ENCODE measurements at regions not wholly inside any gene's neighbourhood (a gene's known extent, or its start where the extent isn't known, plus 50 kb on each side); places are given as distances from the start of the nearest gene placed in this dataset.

DNA sequence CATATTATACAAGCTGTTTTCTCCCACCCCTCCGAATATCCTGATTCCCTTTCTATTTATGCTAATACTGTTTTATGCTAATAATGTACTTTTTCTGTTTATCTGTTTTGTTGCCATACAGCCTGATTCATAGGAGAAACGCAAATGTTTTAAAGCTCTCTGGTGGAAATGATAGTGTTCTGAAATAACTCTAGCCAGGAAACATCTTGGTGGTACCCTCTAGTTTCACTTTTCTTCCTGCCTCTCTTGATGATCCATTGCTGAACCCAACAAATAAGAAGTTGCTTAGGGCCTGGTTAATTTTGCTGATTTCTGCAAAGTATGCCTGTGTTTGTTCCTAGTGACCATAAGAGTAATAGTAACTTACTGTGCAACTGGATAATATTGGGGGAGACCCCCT, 148.4 kb upstream of the KCTD1 start:
- TF ChIP-seq, protein P1, sequence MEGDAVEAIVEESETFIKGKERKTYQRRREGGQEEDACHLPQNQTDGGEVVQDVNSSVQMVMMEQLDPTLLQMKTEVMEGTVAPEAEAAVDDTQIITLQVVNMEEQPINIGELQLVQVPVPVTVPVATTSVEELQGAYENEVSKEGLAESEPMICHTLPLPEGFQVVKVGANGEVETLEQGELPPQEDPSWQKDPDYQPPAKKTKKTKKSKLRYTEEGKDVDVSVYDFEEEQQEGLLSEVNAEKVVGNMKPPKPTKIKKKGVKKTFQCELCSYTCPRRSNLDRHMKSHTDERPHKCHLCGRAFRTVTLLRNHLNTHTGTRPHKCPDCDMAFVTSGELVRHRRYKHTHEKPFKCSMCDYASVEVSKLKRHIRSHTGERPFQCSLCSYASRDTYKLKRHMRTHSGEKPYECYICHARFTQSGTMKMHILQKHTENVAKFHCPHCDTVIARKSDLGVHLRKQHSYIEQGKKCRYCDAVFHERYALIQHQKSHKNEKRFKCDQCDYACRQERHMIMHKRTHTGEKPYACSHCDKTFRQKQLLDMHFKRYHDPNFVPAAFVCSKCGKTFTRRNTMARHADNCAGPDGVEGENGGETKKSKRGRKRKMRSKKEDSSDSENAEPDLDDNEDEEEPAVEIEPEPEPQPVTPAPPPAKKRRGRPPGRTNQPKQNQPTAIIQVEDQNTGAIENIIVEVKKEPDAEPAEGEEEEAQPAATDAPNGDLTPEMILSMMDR (IDR thresholded peaks at IDR 0.05; ENCODE audit: borderline replicate concordance, insufficient read depth, low read depth, low read length), result no peak
- no peak overlapping the region for H3K4me3 ChIP-seq (ENCODE audit: low read depth, low read length)

DNA sequence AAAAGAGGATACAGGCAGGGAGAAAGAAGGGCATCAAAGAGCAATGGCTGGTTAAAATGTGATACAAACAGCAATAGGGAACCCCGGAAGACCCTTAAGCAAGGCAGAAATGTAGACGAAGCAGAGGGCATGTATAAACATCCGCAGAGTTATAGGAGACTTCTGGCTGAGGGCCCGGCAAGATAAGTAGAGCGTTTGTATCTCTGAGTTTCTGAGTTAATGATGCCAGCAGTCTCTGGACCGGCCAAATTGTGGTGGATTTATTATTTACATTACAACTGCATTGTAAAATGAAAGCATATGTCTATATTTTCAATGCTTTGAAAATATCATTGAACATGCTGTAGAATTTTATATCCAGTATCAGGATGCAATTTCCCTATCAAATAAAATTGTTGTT, 148.0 kb upstream of the KCTD1 start:
- H3K4me3 ChIP-seq (ENCODE audit: low read depth, low read length), result no peak overlapping the region
- TF ChIP-seq, protein P1 (IDR thresholded peaks at IDR 0.05; ENCODE audit: borderline replicate concordance, insufficient read depth, low read depth, low read length), result no peak

DNA sequence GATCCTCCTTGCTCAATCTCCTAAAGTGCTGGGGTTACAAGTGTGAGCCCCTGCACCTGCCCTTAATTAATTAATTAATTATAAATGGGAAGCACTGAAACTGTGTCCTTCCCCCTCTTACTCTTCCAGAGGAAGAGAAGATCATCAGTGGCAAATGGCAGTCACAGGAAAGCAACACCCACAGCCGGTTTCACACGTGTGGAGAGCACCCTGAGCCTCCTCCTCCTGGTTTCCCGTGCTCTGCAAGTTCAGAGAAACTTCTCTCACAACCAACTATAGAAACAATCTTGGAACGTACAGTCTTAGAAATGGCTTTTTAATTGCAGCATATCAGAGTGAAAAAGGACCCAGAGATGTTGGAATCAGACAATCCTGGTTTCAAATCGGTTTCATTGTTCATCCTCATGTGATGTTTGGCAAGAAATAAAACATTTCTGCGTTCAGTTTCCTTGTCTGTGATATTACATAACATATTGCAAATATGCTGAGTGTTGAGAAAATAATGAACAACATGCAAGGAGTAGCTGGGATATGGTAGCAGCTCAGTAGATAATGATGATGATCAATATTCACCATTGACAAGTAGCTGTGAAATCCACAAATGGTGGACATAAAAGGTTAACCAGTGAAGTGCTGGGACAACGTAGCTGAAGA, 141.0 kb upstream of the KCTD1 start:
- H3K4me3 ChIP-seq (ENCODE audit: low read depth, low read length), result no peak overlapping the region
- TF ChIP-seq, protein P1 (IDR thresholded peaks at IDR 0.05; ENCODE audit: borderline replicate concordance, insufficient read depth, low read depth, low read length), result no peak

DNA sequence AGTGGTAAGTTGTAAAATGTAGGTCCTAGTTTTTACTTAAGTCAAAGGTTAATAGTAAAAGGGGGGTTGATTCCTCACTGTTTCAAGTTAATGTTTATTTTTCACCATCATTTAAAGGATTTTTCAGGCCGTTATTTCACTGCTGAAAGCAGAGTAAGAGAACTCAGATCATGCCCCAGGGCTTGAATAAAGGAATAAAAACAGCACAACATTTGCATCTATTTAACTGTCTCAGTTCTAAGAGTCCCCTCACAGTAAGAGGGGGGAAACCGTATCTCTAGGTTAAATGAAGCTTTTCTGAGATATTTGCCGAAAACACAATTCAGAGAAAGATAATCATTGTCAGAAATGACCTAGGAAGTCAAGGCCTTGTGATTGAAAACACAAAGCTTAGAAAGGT, 138.2 kb upstream of the KCTD1 start:
- no peak overlapping the region for H3K4me3 ChIP-seq (ENCODE audit: low read depth, low read length)
- TF ChIP-seq, protein P1 (IDR thresholded peaks at IDR 0.05; ENCODE audit: borderline replicate concordance, insufficient read depth, low read depth, low read length), result no peak

DNA sequence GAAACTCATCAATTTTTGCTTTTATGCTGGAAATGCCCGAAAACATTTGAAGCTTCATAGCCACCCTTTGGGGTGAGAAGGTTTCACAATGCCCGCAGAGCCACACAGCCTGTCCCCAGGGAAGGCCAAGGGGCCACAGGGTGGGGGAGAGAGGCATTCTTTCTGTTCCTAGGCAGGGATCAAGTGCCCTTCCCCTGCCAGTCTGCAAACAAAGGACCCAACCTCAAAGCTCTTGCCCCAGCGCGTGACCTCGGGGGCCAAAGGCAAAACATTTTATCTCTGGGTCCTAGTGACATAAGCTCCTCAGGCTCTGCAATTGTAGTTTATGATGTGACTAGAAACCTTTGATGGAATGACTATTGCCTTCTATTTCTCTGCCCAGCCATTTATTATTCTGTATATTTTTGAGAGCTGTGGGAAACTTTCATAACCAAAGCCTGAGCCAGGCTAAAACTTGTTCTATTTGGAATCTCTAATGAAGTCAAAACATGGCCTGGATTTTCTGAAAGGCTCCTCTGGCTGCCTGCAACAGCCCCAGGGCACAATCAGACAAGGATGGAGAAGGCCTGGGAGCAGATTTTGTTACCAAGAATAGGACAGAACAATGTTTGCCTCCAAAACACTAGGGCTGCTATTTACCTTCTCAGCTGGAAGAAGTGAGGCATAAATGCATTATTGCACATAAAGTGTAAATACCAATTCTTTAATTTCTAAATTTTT, 137.2 kb upstream of the KCTD1 start:
- TF ChIP-seq, protein P1 (IDR thresholded peaks at IDR 0.05; ENCODE audit: borderline replicate concordance, insufficient read depth, low read depth, low read length), result no peak
- H3K4me3 ChIP-seq (ENCODE audit: low read depth, low read length), result no peak overlapping the region

DNA sequence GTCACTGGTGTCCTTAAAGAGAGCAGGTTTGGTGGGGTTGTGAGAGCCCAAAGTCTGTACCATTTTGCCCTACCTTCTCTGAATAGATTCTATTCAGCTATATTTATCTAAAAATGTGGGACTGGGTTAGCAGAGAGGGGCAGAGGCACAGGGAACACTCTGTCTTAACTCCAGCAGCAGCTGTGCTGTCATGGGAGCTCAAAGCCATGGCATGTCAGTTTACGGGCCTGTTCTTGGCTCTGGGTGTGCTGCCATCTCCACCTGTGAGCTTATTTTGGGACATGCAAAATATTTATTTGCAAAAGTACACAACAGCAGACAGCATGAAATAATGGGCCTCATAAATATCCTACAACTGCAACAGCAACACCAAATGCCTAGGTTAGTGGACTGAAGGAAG, 129.6 kb upstream of the KCTD1 start:
- H3K4me3 ChIP-seq (ENCODE audit: low read depth, low read length), result no peak overlapping the region
- TF ChIP-seq, protein P1 (IDR thresholded peaks at IDR 0.05; ENCODE audit: borderline replicate concordance, insufficient read depth, low read depth, low read length), result no peak

DNA sequence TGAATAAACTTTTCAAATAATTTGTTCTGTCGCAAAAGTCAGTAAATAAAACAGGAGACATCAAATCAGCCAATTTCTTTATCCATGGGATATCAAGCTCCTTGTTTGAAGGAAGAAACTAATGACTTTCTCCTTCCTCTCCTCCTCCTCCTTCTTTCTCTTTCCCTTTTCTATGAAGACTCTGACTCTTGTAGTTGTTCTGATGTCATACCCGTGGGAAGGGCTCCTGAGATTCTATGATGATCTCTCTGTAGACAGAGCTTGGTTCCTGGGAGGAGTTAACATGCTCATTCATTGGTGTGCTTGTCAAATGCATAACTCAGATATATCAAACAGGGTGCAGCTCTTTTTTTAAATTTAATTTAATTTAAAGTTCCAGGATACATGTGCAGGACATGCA, 118.7 kb upstream of the KCTD1 start:
- TF ChIP-seq, protein P1 (IDR thresholded peaks at IDR 0.05; ENCODE audit: borderline replicate concordance, insufficient read depth, low read depth, low read length), result no peak

More for the DNA sequence above, 118.7 kb upstream of the KCTD1 start:
- H3K4me3 ChIP-seq (ENCODE audit: low read depth, low read length), result no peak overlapping the region

Measured in GM12875 (cell line).